GM21717 (cell line): ENCODE measurements at regions not wholly inside any gene's neighbourhood (a gene's known extent, or its start where the extent isn't known, plus 50 kb on each side); places are given as distances from the start of the nearest gene placed in this dataset.

Experiments used
- ATAC-seq: cut with Tn5 transposase; IDR thresholded peaks from one replicate; pipeline ENCODE4 v1.9.1; 2021; ENCODE audit warnings: mild to moderate bottlenecking, moderate library complexity; ENCODE audit not compliant: unreplicated experiment

GRCh38 chr4:11529625-11530201, 101.0 kb upstream of the HS3ST1 start:
- ATAC-seq, result no peak

- ATAC-seq, result no peak
Measured at GRCh38 chr4:11525085-11525484, 96.4 kb upstream of the HS3ST1 start.

GRCh38 chr4:11518754-11519153, 90.1 kb upstream of the HS3ST1 start:
- no peak for ATAC-seq

- ATAC-seq, result no peak
Measured at GRCh38 chr4:11514779-11515419, 86.2 kb upstream of the HS3ST1 start.

GRCh38 chr4:11514003-11514402, 85.3 kb upstream of the HS3ST1 start:
- no peak for ATAC-seq

- ATAC-seq, result no peak
Measured at GRCh38 chr4:11512871-11513270, 84.2 kb upstream of the HS3ST1 start.

GRCh38 chr4:11511321-11511720, 82.6 kb upstream of the HS3ST1 start:
- ATAC-seq, result no peak

- ATAC-seq, result no peak
Measured at GRCh38 chr4:11507920-11508319, 79.2 kb upstream of the HS3ST1 start.

- no peak for ATAC-seq
Measured at GRCh38 chr4:11506194-11506593, 77.5 kb upstream of the HS3ST1 start.

- no peak for ATAC-seq
Measured at GRCh38 chr4:11505221-11505971, 76.7 kb upstream of the HS3ST1 start.

GRCh38 chr4:11503166-11503565, 74.5 kb upstream of the HS3ST1 start:
- ATAC-seq, result no peak

GRCh38 chr4:11497972-11498371, 69.3 kb upstream of the HS3ST1 start:
- ATAC-seq, result no peak

GRCh38 chr4:11497212-11497806, 68.6 kb upstream of the HS3ST1 start:
- no peak for ATAC-seq

- ATAC-seq, result no peak
Measured at GRCh38 chr4:11496351-11496829, 67.7 kb upstream of the HS3ST1 start.

GRCh38 chr4:11495818-11496217, 67.1 kb upstream of the HS3ST1 start:
- no peak for ATAC-seq

- no peak for ATAC-seq
Measured at GRCh38 chr4:11495291-11495690, 66.6 kb upstream of the HS3ST1 start.

GRCh38 chr4:11494232-11494631, 65.5 kb upstream of the HS3ST1 start:
- no peak for ATAC-seq

- peak; percentile 63 for ATAC-seq
Measured at GRCh38 chr4:11489453-11490083, 60.9 kb upstream of the HS3ST1 start.

- no peak for ATAC-seq
Measured at GRCh38 chr4:11488657-11489452, 60.2 kb upstream of the HS3ST1 start.

GRCh38 chr4:11487868-11488544, 59.3 kb upstream of the HS3ST1 start:
- no peak for ATAC-seq
